AG09319 (cell line): ENCODE measurements at regions not wholly inside any gene's neighbourhood (a gene's known extent, or its start where the extent isn't known, plus 50 kb on each side); places are given as distances from the start of the nearest gene placed in this dataset.
"Not testable (repeated sequence)": the region's sequence is repeated elsewhere in the genome, so short reads cannot be mapped to it uniquely, and the experiment has no call there.

Source experiments
- DNase-seq: peaks from one replicate; pipeline ENCODE4 v3.0.0-alpha.2; 2010; ENCODE audit warnings: low read depth; ENCODE audit errors: extremely low read depth
- TF ChIP-seq, protein P1 (sequence below): IDR thresholded peaks from 2 replicates; pipeline ENCODE4 v1.5.1; 2011; ENCODE audit warnings: low read depth, mild to moderate bottlenecking, inconsistent platforms, low read length, moderate library complexity

DNA sequence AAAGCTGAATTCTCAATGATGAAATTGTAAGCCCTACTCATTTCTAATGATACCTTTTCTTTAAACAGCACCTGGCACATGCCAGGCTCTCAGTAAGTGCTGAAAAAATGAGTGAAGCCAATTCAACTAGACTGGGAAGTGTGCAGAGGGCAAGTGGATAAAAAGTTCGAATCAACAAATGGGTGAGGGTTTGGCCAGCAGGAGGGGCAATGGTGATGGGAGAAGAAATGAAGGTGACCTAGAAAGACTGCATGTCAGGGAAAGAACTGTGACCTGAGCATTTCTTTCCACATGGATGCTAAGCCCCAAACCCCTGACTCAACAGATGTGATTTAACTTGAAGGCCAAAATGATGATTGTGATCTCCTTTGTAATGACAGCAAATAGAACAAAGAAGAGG lies 54.6 kb downstream of the DKK1 start:
- TF ChIP-seq, protein P1, sequence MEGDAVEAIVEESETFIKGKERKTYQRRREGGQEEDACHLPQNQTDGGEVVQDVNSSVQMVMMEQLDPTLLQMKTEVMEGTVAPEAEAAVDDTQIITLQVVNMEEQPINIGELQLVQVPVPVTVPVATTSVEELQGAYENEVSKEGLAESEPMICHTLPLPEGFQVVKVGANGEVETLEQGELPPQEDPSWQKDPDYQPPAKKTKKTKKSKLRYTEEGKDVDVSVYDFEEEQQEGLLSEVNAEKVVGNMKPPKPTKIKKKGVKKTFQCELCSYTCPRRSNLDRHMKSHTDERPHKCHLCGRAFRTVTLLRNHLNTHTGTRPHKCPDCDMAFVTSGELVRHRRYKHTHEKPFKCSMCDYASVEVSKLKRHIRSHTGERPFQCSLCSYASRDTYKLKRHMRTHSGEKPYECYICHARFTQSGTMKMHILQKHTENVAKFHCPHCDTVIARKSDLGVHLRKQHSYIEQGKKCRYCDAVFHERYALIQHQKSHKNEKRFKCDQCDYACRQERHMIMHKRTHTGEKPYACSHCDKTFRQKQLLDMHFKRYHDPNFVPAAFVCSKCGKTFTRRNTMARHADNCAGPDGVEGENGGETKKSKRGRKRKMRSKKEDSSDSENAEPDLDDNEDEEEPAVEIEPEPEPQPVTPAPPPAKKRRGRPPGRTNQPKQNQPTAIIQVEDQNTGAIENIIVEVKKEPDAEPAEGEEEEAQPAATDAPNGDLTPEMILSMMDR: no peak

DNA sequence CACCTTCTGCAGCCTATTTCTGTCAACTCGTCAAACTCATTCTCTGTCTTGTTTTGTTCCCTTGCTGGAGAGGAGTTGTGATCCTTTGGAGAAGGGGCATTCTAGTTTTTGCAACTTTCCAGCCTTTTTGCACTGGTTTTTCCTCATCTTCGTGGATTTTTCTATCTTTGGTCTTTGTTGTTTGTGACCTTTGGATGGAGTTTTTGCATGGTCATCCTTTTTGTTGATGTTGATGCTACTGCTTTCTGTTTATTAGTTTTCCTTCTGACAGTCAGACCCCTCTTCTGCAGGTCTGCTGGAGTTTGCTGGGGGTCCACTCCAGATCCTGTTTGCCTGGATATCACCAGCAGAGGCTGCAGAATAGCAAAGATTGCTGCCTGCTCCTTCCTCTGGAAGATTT lies 60.1 kb downstream of the DKK1 start:
- DNase-seq: not testable (repeated sequence)

More for the DNA sequence above, 54.6 kb downstream of the DKK1 start:
- no peak for DNase-seq

DNA sequence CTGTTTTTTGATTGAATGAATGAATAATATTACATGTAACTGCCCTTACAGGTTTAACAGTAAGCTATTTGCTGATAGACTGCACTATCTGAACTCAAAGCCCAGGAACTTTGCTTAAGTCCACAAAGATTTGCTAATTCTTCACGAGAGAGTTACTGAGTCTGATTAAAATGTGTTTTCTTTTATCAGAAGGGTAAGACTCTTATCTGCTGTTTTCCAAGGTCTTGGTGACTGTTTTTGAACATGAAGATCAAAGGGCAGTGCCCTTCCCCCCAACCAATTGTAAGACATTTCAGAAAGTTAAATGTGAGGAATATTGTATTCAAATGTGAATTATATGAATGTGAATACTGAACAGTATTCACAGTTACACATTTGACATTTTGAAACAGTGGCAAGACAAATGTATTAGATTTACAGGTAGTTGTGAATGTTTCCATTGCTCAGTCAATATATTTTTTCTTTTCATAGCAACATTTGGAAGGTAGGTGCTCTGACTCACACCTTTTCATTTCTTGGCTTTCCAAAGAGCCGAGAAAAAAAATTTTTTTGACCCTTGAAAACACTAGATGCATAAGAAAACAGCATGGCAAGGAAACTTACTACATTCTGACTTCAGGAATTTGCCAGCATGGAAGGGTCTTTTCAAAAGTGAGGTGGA lies 62.7 kb downstream of the DKK1 start:
- TF ChIP-seq, protein P1: no peak
- DNase-seq: no peak

DNA sequence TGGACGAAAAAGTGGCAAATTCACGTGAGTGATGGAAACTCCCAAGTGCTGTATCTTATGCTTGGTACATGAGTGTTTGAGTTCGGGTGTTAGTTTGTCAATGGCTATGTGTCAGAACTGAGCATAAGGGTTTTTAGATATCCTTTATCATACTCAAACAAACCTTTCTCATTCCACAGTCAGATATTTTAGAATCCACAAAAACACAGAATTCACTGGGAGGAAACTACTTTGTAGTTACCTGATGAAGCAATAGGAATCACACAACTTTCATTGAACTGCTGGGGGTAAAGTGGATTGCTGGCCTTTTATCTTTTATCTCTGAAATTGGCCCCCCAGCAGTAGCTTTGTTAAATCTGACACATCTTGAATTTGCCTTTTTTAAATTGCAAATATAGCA lies 64.0 kb downstream of the DKK1 start:
- TF ChIP-seq, protein P1: no peak
- no peak for DNase-seq

DNA sequence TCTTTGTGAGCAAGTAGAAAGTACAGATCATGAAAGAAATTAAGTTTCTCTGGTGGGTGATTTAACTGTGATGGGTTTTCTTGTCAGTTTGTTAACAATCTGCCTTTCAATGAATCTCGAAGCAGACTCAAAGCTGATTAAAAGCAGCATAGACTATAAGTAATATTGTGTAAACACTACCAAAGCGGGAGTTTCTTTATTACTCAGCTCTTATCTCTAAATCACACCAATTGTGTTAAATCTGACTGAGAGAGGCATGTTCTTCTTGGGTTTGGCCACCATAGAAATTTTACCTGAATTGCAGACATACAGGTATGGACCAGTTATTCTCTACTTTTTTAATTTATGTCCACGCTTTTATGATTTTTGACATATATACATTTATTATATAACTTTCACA lies 65.2 kb downstream of the DKK1 start:
- TF ChIP-seq, protein P1: no peak

DNA sequence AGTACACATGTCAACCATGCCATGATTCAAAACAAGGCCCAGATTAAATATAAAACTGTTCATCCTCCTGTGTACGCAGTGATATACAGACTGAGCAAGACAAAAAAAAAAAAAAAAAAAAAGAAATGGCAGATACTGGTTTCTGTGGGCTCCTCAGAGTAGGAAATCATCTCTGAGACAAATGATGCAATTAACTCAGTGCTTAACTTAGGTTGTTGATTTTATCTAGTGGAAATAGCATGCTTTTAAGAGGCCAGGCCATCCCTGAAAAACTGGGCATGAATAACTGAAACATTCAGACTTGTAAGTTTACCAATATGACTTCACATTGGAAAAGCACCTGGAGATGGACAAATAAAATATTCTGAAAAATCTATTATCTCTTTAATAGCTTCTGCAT lies 69.0 kb downstream of the DKK1 start:
- no peak for DNase-seq
- TF ChIP-seq, protein P1: no peak

More for the DNA sequence above, 65.2 kb downstream of the DKK1 start:
- no peak for DNase-seq

DNA sequence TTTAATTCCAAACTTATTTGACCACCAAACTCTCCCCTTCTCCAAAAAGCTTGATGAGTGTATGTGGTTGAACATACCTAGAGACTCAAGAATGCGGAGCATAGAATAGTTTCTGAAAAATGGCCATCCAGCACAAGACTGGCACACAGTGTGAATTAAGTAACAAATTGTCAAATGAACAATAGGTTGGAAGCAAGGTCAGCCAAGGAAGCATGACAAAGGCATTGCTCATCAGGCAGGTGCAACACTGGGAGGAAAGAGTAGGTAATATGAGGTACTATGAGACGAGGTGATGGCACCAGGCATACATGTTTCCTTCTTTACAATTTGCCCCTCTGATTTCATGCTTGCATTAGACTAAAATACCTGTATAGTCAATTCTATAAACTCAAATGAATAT lies 73.7 kb downstream of the DKK1 start:
- TF ChIP-seq, protein P1: no peak
- no peak for DNase-seq

DNA sequence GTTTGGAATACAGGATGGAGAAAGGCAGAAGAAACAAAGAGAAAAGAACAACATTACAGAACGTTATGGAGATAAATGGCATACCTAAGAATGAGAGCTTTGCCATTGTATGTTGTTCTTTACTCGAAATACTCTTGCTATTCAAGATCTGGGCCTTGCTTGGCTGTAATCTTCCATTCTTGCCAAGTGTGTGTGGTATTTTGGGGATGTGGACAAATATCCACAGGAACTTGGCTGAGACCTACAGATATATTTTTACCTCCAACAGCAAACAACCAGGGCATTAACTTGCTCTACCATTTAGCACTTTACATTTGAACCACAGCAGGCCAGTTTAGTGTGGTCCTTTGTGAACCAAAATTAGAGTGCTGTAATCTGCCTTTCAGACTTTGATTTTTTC lies 76.3 kb downstream of the DKK1 start:
- no peak for DNase-seq
- TF ChIP-seq, protein P1: no peak
